GM19023 (cell line): ENCODE measurements at regions not wholly inside any gene's neighbourhood (a gene's known extent, or its start where the extent isn't known, plus 50 kb on each side); places are given as distances from the start of the nearest gene placed in this dataset.
"Not testable (repeated sequence)": the region's sequence is repeated elsewhere in the genome, so short reads cannot be mapped to it uniquely, and the experiment has no call there.

Experiments
- ATAC-seq: cut with Tn5 transposase; IDR thresholded peaks from one replicate; pipeline ENCODE4 v1.9.1; 2021; ENCODE audit warnings: mild to moderate bottlenecking, moderate library complexity; ENCODE audit not compliant: unreplicated experiment

DNA sequence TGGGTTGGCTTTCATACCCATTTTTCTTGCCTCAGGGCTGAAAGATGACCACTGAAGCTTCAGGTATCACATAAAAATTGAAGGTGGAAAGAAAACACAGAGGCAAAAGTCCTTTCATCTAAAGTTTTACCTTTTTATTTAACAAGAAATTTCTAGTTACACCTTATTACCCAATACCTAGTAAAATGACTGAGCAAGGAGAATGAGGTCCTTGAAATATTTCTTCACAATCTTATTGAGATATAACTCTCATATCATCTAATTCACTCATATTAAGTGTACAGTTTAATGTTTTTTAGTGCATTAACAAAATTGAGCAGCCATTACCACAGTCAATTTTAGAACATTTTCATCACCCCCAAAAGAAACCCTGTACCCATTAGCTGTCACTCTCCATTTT is 112.9 kb upstream of the ADTRP start:
- no peak for ATAC-seq

- no peak for ATAC-seq
Measured at GRCh38 chr6:11890849-11891248, 112.2 kb upstream of the ADTRP start.

GRCh38 chr6:11890209-11890608 is 111.6 kb upstream of the ADTRP start:
- no peak for ATAC-seq

- ATAC-seq, result no peak
Measured at GRCh38 chr6:11889572-11889971, 111.0 kb upstream of the ADTRP start.

GRCh38 chr6:11888727-11889126 is 110.1 kb upstream of the ADTRP start:
- ATAC-seq, result no peak

GRCh38 chr6:11885159-11885558 is 106.6 kb upstream of the ADTRP start:
- ATAC-seq, result no peak

- ATAC-seq, result not testable (repeated sequence)
Measured at GRCh38 chr6:11883471-11883870, 104.9 kb upstream of the ADTRP start.

GRCh38 chr6:11880156-11880555 is 101.6 kb upstream of the ADTRP start:
- not testable (repeated sequence) for ATAC-seq

DNA sequence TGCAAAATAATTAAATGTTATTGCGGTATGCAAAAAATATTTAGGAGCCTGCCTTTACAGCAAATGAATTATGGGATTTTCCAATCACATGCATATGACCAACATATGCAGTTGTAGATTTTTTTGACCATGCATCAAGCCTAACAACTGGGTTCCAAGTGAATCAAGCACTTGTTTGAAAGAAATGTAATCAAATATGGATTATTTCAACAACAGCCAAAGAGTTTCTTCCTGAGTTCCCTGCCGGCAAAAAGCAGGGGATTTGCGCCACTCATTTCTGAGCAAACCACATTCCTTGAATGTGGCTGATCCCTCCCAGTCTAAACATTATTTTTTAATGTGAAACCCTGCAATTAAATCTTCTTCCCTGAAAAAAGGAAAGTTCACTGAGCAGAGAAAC is 100.1 kb upstream of the ADTRP start:
- no peak for ATAC-seq

GRCh38 chr6:11878029-11878428 is 99.4 kb upstream of the ADTRP start:
- ATAC-seq, result no peak

DNA sequence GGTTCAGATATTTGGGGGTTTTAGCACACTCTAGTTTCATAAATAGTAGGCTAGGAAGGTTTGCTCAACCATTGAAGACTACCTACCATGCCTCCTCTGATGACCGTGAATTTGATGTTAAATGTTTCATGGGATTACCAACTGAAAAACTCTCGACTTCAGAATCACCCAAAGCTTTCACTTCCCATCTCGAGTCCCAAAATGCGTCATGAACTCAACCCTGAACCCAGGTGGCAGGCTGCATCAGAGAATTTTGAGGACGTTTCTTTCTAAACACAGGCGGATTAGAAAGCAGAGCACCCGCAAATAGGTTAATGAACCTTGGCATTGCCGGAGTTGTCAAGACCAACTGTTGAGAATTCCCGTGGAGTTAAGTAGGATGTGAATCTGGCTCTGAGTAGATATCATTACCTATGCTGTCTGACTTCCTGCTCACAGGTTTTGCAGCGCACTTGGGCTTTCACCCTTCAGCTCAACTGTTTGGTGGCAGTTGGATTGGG is 98.4 kb upstream of the ADTRP start:
- peak; percentile 78 for ATAC-seq

GRCh38 chr6:11875325-11876109 is 96.9 kb upstream of the ADTRP start:
- ATAC-seq, result no peak

- no peak for ATAC-seq
Measured at GRCh38 chr6:11869672-11870340, 91.2 kb upstream of the ADTRP start.

DNA sequence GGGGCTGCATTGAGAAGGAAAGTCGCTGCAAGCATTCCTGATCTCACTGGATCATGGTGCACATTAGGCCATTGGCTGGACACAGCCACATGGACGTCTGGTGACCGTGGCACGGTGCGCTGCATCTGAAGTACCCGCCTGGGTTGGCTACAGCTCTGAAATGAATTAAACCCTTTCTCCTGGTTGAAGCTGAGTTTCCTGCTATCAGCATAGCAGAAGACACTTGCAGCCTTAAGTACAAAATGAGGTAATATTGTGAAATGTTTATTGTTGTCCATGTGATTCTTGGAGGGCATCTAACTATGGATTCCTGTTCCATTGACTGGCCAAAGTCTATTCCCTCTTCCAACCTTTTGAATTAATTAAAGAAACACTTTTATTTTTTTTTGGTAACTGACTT is 89.8 kb upstream of the ADTRP start:
- no peak for ATAC-seq

DNA sequence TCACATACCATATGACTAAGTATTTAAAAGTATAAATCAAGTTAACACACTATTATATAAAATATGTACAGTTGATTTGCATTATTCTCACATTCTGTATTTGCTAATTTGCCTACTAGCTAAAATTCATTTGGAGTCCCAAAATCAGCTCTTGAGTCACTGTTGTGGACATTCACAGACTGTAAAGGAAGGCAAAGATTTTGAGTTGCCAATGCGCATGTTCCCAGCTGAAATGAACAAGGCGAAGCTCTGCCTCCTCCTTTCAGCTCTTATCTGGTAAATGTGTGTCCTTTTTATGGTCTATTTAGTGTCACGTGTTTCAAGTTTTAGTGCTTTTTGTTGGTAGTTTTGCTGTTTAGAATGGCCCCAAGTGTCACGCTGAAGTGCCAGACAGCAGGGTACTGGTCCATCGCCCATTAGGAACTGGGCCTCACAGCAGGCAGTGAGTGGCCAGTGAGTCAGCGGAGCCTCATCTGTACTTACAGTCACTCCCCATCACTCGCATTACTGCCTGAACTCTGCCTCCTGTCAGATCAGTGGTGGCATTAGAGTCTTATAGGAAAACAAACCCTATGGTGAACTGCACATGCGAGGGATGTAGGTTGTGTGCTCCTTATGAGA is 87.2 kb upstream of the ADTRP start:
- no peak for ATAC-seq

GRCh38 chr6:11858439-11858838 is 79.8 kb upstream of the ADTRP start:
- no peak for ATAC-seq

- ATAC-seq, result no peak
Measured at GRCh38 chr6:11855743-11856142, 77.1 kb upstream of the ADTRP start.

GRCh38 chr6:11854408-11855165 is 76.0 kb upstream of the ADTRP start:
- no peak for ATAC-seq

DNA sequence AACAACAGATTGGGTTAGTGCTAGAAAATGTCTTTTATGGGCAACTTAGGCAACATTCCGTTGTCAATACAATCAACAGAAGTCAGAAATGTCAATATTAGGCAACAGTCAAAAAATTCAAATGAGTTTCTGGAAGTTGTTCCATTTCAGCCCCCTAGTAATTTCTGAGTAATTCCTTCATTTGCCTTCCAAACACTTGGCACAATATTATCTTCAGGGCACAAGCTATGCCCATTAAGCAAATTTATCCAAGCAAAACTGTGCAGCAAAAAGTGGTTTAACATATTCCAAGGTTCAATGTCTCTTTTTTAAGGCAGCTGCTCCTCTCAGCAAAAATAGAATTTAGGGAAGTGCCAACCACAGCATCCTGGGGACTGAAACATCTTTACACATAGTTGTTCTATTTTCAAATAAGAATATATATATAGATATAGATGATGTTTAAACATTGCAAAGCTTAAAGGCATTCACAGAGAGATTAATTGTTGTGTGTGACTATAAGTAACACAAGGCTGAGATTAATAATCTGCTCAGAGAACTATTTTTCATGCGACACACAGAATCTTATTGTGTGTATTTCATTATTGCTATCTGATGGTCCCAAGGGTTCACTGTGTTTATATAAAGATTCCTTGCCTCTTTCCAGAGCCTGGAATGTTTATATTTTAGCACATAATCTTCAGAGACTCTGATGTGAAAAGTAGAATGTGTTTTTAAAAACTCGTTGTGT is 75.2 kb upstream of the ADTRP start:
- ATAC-seq, result no peak

DNA sequence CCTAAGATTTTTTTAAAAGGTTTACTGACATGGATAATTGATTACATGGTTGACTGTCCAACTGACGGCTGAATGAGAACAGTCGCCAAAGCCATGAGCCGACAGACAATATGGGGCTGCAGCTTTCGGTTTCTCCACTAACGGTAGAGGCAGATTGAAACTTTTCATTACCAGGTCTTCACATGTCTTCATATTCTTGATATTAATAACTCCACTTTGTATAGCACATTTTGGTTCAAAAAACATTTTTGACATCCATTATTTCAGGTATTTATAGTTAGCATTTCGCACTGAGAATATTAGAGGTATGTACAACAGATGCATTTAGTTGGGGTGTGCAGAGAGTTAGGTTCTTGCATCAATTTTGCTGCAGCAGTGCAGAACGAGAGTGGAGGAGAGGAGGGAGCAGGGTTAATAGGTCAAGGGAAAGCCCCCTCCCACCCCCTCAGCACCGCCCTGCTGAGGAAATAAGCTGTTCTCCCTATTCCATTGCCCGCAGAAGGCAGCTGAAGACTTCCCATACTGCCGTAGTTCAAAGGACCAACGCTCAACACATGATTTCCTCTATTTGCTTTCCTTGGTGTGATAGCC is 73.6 kb upstream of the ADTRP start:
- ATAC-seq, result no peak
